ENCODE measurements at regions not wholly inside any gene's neighbourhood (a gene's known extent, or its start where the extent isn't known, plus 50 kb on each side); places are given as distances from the start of the nearest gene placed in this dataset.

GRCh38 chr5:15026944-15027343 is 155.4 kb upstream of the ANKH start:
- TF ChIP-seq POLR2A (IDR thresholded peaks at IDR 0.05; ENCODE audit: low read length) (no peak), GATA1 (IDR thresholded peaks at IDR 0.05; ENCODE audit: low read depth, low read length) (no peak)
